Fibroblast of lung (primary cell): ENCODE measurements at regions not wholly inside any gene's neighbourhood (a gene's known extent, or its start where the extent isn't known, plus 50 kb on each side); places are given as distances from the start of the nearest gene placed in this dataset.

Source experiments
- CTCF ChIP-seq, 2 donors: IDR thresholded peaks in 1 of 2; conservative IDR thresholded peaks in 1 of 2; 1 replicate in 1 of 2; 2 replicates in 1 of 2; pipeline ENCODE4 v1.5.1; 2011 to 2012; ENCODE audit warnings: low read length in 2 of 2, control low read depth in 1 of 2, inconsistent platforms in 1 of 2, low read depth in 1 of 2, mild to moderate bottlenecking in 1 of 2
- EZH2 ChIP-seq: IDR thresholded peaks from 2 replicates; pipeline ENCODE4 v1.5.1; 2012; ENCODE audit warnings: low read length, control low read depth, mild to moderate bottlenecking; ENCODE audit errors: missing control alignments

GRCh38 chr11:45428116-45428515, 142.0 kb upstream of the SYT13 start:
- TF ChIP-seq CTCF (conservative IDR thresholded peaks at IDR 0.05 in 1 of 2, IDR thresholded peaks at IDR 0.05 in 1 of 2; ENCODE audit: low read depth in 1 of 2, low read length in 2 of 2), result no peak
- no peak for TF ChIP-seq EZH2
